IMR-90 (cell line): ENCODE measurements at regions not wholly inside any gene's neighbourhood (a gene's known extent, or its start where the extent isn't known, plus 50 kb on each side); places are given as distances from the start of the nearest gene placed in this dataset.

Experiments used
- BHLHE40 ChIP-seq: fragments of 150-350 bp; IDR thresholded peaks from 2 replicates; pipeline ENCODE4 v1.6.1; 2016; ENCODE audit warnings: mild to moderate bottlenecking, low read depth, low read length
- MAZ ChIP-seq: IDR thresholded peaks from 2 replicates; pipeline ENCODE4 v1.6.1; 2012; ENCODE audit warnings: low read depth, mild to moderate bottlenecking, low read length, improper control_type of control experiment, moderate library complexity, borderline replicate concordance
- POLR2A ChIP-seq: IDR thresholded peaks from 2 replicates; pipeline ENCODE4 v1.6.1; 2012; ENCODE audit warnings: mild to moderate bottlenecking, low read depth, low read length
- RAD21 ChIP-seq: IDR thresholded peaks from 2 replicates; pipeline ENCODE4 v1.6.1; 2012; ENCODE audit warnings: low read length, improper control_type of control experiment
- RCOR1 ChIP-seq: IDR thresholded peaks from 2 replicates; pipeline ENCODE4 v1.6.1; 2012; ENCODE audit warnings: mild to moderate bottlenecking, low read length, improper control_type of control experiment; ENCODE audit not compliant: insufficient replicate concordance
- RFX5 ChIP-seq: IDR thresholded peaks from 2 replicates; pipeline ENCODE4 v1.8.0; 2012; ENCODE audit warnings: low read depth, mild to moderate bottlenecking, low read length, moderate library complexity
- SMC3 ChIP-seq: fragments of 150-350 bp; IDR thresholded peaks from 2 replicates; pipeline ENCODE4 v1.6.1; 2016; ENCODE audit warnings: low read depth, mild to moderate bottlenecking, antibody characterized with exemption, low read length, moderate library complexity
- TF ChIP-seq, protein P1 (sequence below): conservative IDR thresholded peaks from 2 replicates; pipeline ENCODE4 v1.5.1; 2012; ENCODE audit warnings: mild to moderate bottlenecking, low read depth, low read length, improper control_type of control experiment
- TF ChIP-seq, protein P2 (sequence below): fragments of 150-350 bp; IDR thresholded peaks from 2 replicates; pipeline ENCODE4 v1.6.1; 2016; ENCODE audit warnings: low read depth, mild to moderate bottlenecking, low read length, moderate library complexity, borderline replicate concordance

- TF ChIP-seq POLR2A = no peak
- TF ChIP-seq MAZ = no peak
- TF ChIP-seq, protein P1, sequence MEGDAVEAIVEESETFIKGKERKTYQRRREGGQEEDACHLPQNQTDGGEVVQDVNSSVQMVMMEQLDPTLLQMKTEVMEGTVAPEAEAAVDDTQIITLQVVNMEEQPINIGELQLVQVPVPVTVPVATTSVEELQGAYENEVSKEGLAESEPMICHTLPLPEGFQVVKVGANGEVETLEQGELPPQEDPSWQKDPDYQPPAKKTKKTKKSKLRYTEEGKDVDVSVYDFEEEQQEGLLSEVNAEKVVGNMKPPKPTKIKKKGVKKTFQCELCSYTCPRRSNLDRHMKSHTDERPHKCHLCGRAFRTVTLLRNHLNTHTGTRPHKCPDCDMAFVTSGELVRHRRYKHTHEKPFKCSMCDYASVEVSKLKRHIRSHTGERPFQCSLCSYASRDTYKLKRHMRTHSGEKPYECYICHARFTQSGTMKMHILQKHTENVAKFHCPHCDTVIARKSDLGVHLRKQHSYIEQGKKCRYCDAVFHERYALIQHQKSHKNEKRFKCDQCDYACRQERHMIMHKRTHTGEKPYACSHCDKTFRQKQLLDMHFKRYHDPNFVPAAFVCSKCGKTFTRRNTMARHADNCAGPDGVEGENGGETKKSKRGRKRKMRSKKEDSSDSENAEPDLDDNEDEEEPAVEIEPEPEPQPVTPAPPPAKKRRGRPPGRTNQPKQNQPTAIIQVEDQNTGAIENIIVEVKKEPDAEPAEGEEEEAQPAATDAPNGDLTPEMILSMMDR = no peak
- TF ChIP-seq RCOR1 = no peak
- TF ChIP-seq, protein P2, sequence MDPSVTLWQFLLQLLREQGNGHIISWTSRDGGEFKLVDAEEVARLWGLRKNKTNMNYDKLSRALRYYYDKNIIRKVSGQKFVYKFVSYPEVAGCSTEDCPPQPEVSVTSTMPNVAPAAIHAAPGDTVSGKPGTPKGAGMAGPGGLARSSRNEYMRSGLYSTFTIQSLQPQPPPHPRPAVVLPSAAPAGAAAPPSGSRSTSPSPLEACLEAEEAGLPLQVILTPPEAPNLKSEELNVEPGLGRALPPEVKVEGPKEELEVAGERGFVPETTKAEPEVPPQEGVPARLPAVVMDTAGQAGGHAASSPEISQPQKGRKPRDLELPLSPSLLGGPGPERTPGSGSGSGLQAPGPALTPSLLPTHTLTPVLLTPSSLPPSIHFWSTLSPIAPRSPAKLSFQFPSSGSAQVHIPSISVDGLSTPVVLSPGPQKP = no peak
- TF ChIP-seq RAD21 = no peak
- TF ChIP-seq SMC3 = no peak
- no peak for TF ChIP-seq BHLHE40
- no peak for TF ChIP-seq RFX5
Observed at GRCh38 chr16:54365990-54366634, 79.5 kb upstream of the IRX3 start.
